Mesothelial cell of epicardium (in vitro differentiated cells): ENCODE measurements at regions not wholly inside any gene's neighbourhood (a gene's known extent, or its start where the extent isn't known, plus 50 kb on each side); places are given as distances from the start of the nearest gene placed in this dataset.

Experiments
- DNase-seq, 2 experiments: peaks; one replicate each; pipeline ENCODE4 v3.0.0; 2021; ENCODE audit warnings: low spot score in 2 of 2; ENCODE audit not compliant: unreplicated experiment in 2 of 2
- H3K27ac Mint-ChIP-seq: 2 replicates; pipeline ENCODE4 v1.8.0; 2021; ENCODE audit warnings: mixed read lengths
- H3K27me3 Mint-ChIP-seq: 2 replicates; pipeline ENCODE4 v1.8.0; 2021; ENCODE audit warnings: low read depth, mixed read lengths
- H3K36me3 Mint-ChIP-seq: 2 replicates; pipeline ENCODE4 v1.8.0; 2021; ENCODE audit warnings: mixed read lengths
- H3K4me1 Mint-ChIP-seq: 2 replicates; pipeline ENCODE4 v1.8.0; 2021; ENCODE audit warnings: mixed read lengths
- H3K4me3 Mint-ChIP-seq: 2 replicates; pipeline ENCODE4 v1.8.0; 2021; ENCODE audit warnings: mild to moderate bottlenecking, moderate library complexity, mixed read lengths
- H3K9me3 Mint-ChIP-seq: 2 replicates; pipeline ENCODE4 v1.8.0; 2021; ENCODE audit warnings: mixed read lengths
- CTCF ChIP-seq: fragments of 200-600 bp; sonication (generic); IDR thresholded peaks from one replicate; pipeline ENCODE4 v1.5.0; 2021; ENCODE audit warnings: antibody characterized with exemption; ENCODE audit not compliant: unreplicated experiment

- no peak for TF ChIP-seq CTCF
- no peak for DNase-seq
- Mint-ChIP-seq H3K36me3 (no peaks in the 10 kb centered on the region), H3K4me3 (no peak overlapping the region), H3K4me1 (no peaks in the 10 kb centered on the region), H3K27me3 (no peaks in the 10 kb centered on the region), H3K27ac (no peak overlapping the region), H3K9me3 (peaks cover 22% of the 10 kb centered on the region)
Observed at GRCh38 chr14:53766106-53766505, 190.5 kb downstream of the BMP4 start.

GRCh38 chr14:53764846-53765245 is 191.8 kb downstream of the BMP4 start:
- Mint-ChIP-seq H3K36me3 (no peaks in the 10 kb centered on the region), H3K4me3 (no peak overlapping the region), H3K4me1 (no peaks in the 10 kb centered on the region), H3K9me3 (peaks cover 29% of the 10 kb centered on the region), H3K27me3 (no peaks in the 10 kb centered on the region), H3K27ac (no peak overlapping the region)
- DNase-seq, result no peak
- no peak for TF ChIP-seq CTCF

GRCh38 chr14:53758141-53758540 is 198.5 kb downstream of the BMP4 start:
- TF ChIP-seq CTCF, result no peak
- DNase-seq, result no peak
- Mint-ChIP-seq H3K9me3 (peaks cover 64% of the 10 kb centered on the region), H3K4me1 (no peaks in the 10 kb centered on the region), H3K36me3 (peaks cover 2% of the 10 kb centered on the region), H3K4me3 (no peak overlapping the region), H3K27me3 (no peaks in the 10 kb centered on the region), H3K27ac (no peak overlapping the region)

- Mint-ChIP-seq H3K9me3 (peaks cover 63% of the 10 kb centered on the region), H3K4me3 (no peak overlapping the region), H3K27me3 (no peaks in the 10 kb centered on the region), H3K36me3 (peaks cover 2% of the 10 kb centered on the region), H3K27ac (no peak overlapping the region), H3K4me1 (no peaks in the 10 kb centered on the region)
- DNase-seq, result no peak
- no peak for TF ChIP-seq CTCF
Observed at GRCh38 chr14:53757732-53758131, 198.9 kb downstream of the BMP4 start.

GRCh38 chr14:53751650-53752049 is 205.0 kb downstream of the BMP4 start:
- Mint-ChIP-seq H3K4me1 (no peaks in the 10 kb centered on the region), H3K36me3 (peaks cover 2% of the 10 kb centered on the region), H3K27me3 (no peaks in the 10 kb centered on the region), H3K9me3 (peaks cover 22% of the 10 kb centered on the region), H3K4me3 (no peak overlapping the region), H3K27ac (no peak overlapping the region)
- no peak for TF ChIP-seq CTCF
- no peak for DNase-seq

GRCh38 chr14:53748691-53749090 is 207.9 kb downstream of the BMP4 start:
- DNase-seq, result no peak
- peaks cover 9% of the 10 kb centered on the region for H3K9me3 Mint-ChIP-seq
- H3K4me1 Mint-ChIP-seq, result no peaks in the 10 kb centered on the region
- no peaks in the 10 kb centered on the region for H3K36me3 Mint-ChIP-seq
- TF ChIP-seq CTCF, result no peak
- no peaks in the 10 kb centered on the region for H3K27me3 Mint-ChIP-seq
- H3K4me3 Mint-ChIP-seq, result no peak overlapping the region
- no peak overlapping the region for H3K27ac Mint-ChIP-seq
